ENCODE measurements at regions not wholly inside any gene's neighbourhood (a gene's known extent, or its start where the extent isn't known, plus 50 kb on each side); places are given as distances from the start of the nearest gene placed in this dataset.

GRCh38 chr12:127509066-127509778, 757.7 kb upstream of the TMEM132C start:
- no peak for DNase-seq (ENCODE audit: low read depth in 1 of 2, low spot score in 1 of 2)

GRCh38 chr12:127515941-127516340, 751.0 kb upstream of the TMEM132C start:
- no peak for DNase-seq (ENCODE audit: low read depth in 1 of 2, low spot score in 1 of 2)

- DNase-seq (ENCODE audit: low read depth in 1 of 2, low spot score in 1 of 2): no peak
Observed at GRCh38 chr12:127516467-127516866, 750.5 kb upstream of the TMEM132C start.

- no peak for DNase-seq (ENCODE audit: low read depth in 1 of 2, low spot score in 1 of 2)
Observed at GRCh38 chr12:127519779-127520178, 747.2 kb upstream of the TMEM132C start.

GRCh38 chr12:127526925-127527324, 740.0 kb upstream of the TMEM132C start:
- no peak for DNase-seq (ENCODE audit: low read depth in 1 of 2, low spot score in 1 of 2)

- no peak for DNase-seq (ENCODE audit: low read depth in 1 of 2, low spot score in 1 of 2)
Observed at GRCh38 chr12:127528551-127528950, 738.4 kb upstream of the TMEM132C start.

- no peak for DNase-seq (ENCODE audit: low read depth in 1 of 2, low spot score in 1 of 2)
Observed at GRCh38 chr12:127531542-127531941, 735.4 kb upstream of the TMEM132C start.

- DNase-seq (ENCODE audit: low read depth in 1 of 2, low spot score in 1 of 2): no peak
Observed at GRCh38 chr12:127533353-127533752, 733.6 kb upstream of the TMEM132C start.

GRCh38 chr12:127536833-127537428, 730.0 kb upstream of the TMEM132C start:
- DNase-seq (ENCODE audit: low read depth in 1 of 2, low spot score in 1 of 2): no peak

- DNase-seq (ENCODE audit: low read depth in 1 of 2, low spot score in 1 of 2): no peak
Observed at GRCh38 chr12:127538316-127538715, 728.7 kb upstream of the TMEM132C start.

- no peak for DNase-seq (ENCODE audit: low read depth in 1 of 2, low spot score in 1 of 2)
Observed at GRCh38 chr12:127539226-127539858, 727.6 kb upstream of the TMEM132C start.

- DNase-seq (ENCODE audit: low read depth in 1 of 2, low spot score in 1 of 2): no peak
Observed at GRCh38 chr12:127542391-127542790, 724.6 kb upstream of the TMEM132C start.

GRCh38 chr12:127542931-127543330, 724.0 kb upstream of the TMEM132C start:
- no peak for DNase-seq (ENCODE audit: low read depth in 1 of 2, low spot score in 1 of 2)

GRCh38 chr12:127546721-127547505, 720.1 kb upstream of the TMEM132C start:
- no peak for DNase-seq (ENCODE audit: low read depth in 1 of 2, low spot score in 1 of 2)

GRCh38 chr12:127548123-127548553, 718.8 kb upstream of the TMEM132C start:
- DNase-seq (ENCODE audit: low read depth in 1 of 2, low spot score in 1 of 2): no peak

GRCh38 chr12:127550271-127550670, 716.7 kb upstream of the TMEM132C start:
- no peak for DNase-seq (ENCODE audit: low read depth in 1 of 2, low spot score in 1 of 2)

- DNase-seq (ENCODE audit: low read depth in 1 of 2, low spot score in 1 of 2): no peak
Observed at GRCh38 chr12:127552838-127553237, 714.1 kb upstream of the TMEM132C start.

GRCh38 chr12:127555071-127555470, 711.9 kb upstream of the TMEM132C start:
- DNase-seq (ENCODE audit: low read depth in 1 of 2, low spot score in 1 of 2): no peak

- DNase-seq (ENCODE audit: low read depth in 1 of 2, low spot score in 1 of 2): no peak
Observed at GRCh38 chr12:127556231-127556886, 710.6 kb upstream of the TMEM132C start.

GRCh38 chr12:127558361-127558760, 708.6 kb upstream of the TMEM132C start:
- no peak for DNase-seq (ENCODE audit: low read depth in 1 of 2, low spot score in 1 of 2)
